GM06990 (cell line): ENCODE measurements at regions not wholly inside any gene's neighbourhood (a gene's known extent, or its start where the extent isn't known, plus 50 kb on each side); places are given as distances from the start of the nearest gene placed in this dataset.

Experiments used
- DNase-seq: peaks from one replicate; pipeline ENCODE4 v3.0.0-alpha.2; 2011; ENCODE audit not compliant: insufficient read length; ENCODE audit errors: extremely low read depth
- H3K27me3 ChIP-seq: replicated peaks from 2 replicates; pipeline ENCODE4 v1.6.0; 2011; ENCODE audit warnings: low read length; ENCODE audit not compliant: control insufficient read depth, insufficient read depth
- H3K36me3 ChIP-seq: 2 replicates; pipeline ENCODE4 v1.5.1; 2011; ENCODE audit warnings: low read length; ENCODE audit not compliant: control insufficient read depth, insufficient read depth
- H3K4me3 ChIP-seq: replicated peaks from 2 replicates; pipeline ENCODE4 v1.5.1; 2011; ENCODE audit warnings: low read depth, mild to moderate bottlenecking, control low read depth, low read length
- CTCF ChIP-seq: IDR thresholded peaks from 2 replicates; pipeline ENCODE4 v1.5.1; 2011; ENCODE audit warnings: low read length, control low read depth, mild to moderate bottlenecking, inconsistent platforms; ENCODE audit not compliant: insufficient read depth, poor library complexity, severe bottlenecking

- no peak overlapping the region for H3K4me3 ChIP-seq
- no peaks in the 10 kb centered on the region for H3K27me3 ChIP-seq
- H3K36me3 ChIP-seq: no peaks in the 10 kb centered on the region
- TF ChIP-seq CTCF: no peak
- DNase-seq: no peak
These were observed 508.2 kb upstream of the FAM241A start for GRCh38 chr4:111636961-111637585.

- H3K36me3 ChIP-seq: no peaks in the 10 kb centered on the region
- TF ChIP-seq CTCF: no peak
- no peak for DNase-seq
- H3K27me3 ChIP-seq: no peaks in the 10 kb centered on the region
- H3K4me3 ChIP-seq: no peak overlapping the region
These were observed 506.0 kb upstream of the FAM241A start for GRCh38 chr4:111639120-111639690.

- no peak for DNase-seq
- Histone ChIP-seq H3K4me3 (no peak overlapping the region), H3K27me3 (no peaks in the 10 kb centered on the region), H3K36me3 (no peaks in the 10 kb centered on the region)
- TF ChIP-seq CTCF: no peak
These were observed 505.4 kb upstream of the FAM241A start for GRCh38 chr4:111639876-111640275.

GRCh38 chr4:111641813-111642579 is 503.3 kb upstream of the FAM241A start:
- DNase-seq: peak; percentile 26
- H3K27me3 ChIP-seq: no peaks in the 10 kb centered on the region
- peak; percentile 94 for TF ChIP-seq CTCF
- no peaks in the 10 kb centered on the region for H3K36me3 ChIP-seq
- H3K4me3 ChIP-seq: no peak overlapping the region

GRCh38 chr4:111648056-111648455 is 497.2 kb upstream of the FAM241A start:
- H3K27me3 ChIP-seq: no peaks in the 10 kb centered on the region

More at GRCh38 chr4:111648056-111648455, 497.2 kb upstream of the FAM241A start:
- Histone ChIP-seq H3K4me3 (no peak overlapping the region), H3K36me3 (no peaks in the 10 kb centered on the region)
- no peak for TF ChIP-seq CTCF
- no peak for DNase-seq
